GM12878 (cell line): ENCODE measurements at regions not wholly inside any gene's neighbourhood (a gene's known extent, or its start where the extent isn't known, plus 50 kb on each side); places are given as distances from the start of the nearest gene placed in this dataset.

Experiments used
- IKZF2 ChIP-seq, 2 experiments: fragments of 450-650 bp; IDR thresholded peaks; 2 replicates each; pipeline ENCODE4 v1.6.1; 2017; ENCODE audit warnings: mild to moderate bottlenecking in 2 of 2, moderate library complexity in 2 of 2
- MYC ChIP-seq: IDR thresholded peaks from 2 replicates; pipeline ENCODE4 v1.6.1; 2011; ENCODE audit warnings: mild to moderate bottlenecking, low read length, moderate library complexity, inconsistent platforms; ENCODE audit not compliant: insufficient read depth, insufficient replicate concordance, insufficient read length, severe bottlenecking
- NFIC ChIP-seq: IDR thresholded peaks from 2 replicates; pipeline ENCODE4 v1.6.1; 2012; ENCODE audit warnings: low read depth, mild to moderate bottlenecking, inconsistent platforms, low read length, moderate library complexity
- SMAD5 ChIP-seq: IDR thresholded peaks from 2 replicates; pipeline ENCODE4 v1.6.1; 2016; ENCODE audit warnings: antibody characterized with exemption, low read depth
- SMARCA5 ChIP-seq: fragments of 450-650 bp; IDR thresholded peaks from 2 replicates; pipeline ENCODE4 v1.6.1; 2017; ENCODE audit warnings: mild to moderate bottlenecking
- TARDBP ChIP-seq: IDR thresholded peaks from 2 replicates; pipeline ENCODE4 v1.6.1; 2016; ENCODE audit warnings: borderline replicate concordance
- ZNF592 ChIP-seq: fragments of 450-650 bp; IDR thresholded peaks from 2 replicates; pipeline ENCODE4 v1.6.1; 2017; ENCODE audit warnings: mild to moderate bottlenecking, moderate library complexity
- TF ChIP-seq, protein P1 (sequence below): fragments of 450-650 bp; formaldehyde crosslinking; IDR thresholded peaks from 2 replicates; pipeline ENCODE4 v1.5.0; 2022; ENCODE audit warnings: mild to moderate bottlenecking, missing genetic modification characterization

DNA sequence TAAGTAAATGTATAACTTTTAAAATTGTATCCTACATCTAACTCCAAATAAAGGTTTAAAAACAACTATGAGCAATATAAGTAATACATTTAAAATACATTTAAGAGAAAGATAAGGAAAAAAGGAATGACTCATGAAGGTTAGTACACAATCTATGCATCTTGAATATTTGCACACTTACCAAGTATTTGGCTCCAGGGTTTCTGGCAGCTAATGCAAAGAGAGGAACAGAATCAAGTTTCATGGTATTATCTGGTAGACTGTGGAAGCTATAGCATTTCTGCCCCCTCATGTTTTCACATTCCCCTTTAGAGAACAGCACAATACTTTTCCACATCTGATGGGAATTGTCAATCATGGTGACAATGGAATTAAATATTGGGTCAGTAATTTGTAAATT, 132.1 kb downstream of the COX7C start (continued):
- TF ChIP-seq ZNF592 (no peak), MYC (no peak), SMAD5 (no peak), SMARCA5 (no peak), NFIC (no peak), IKZF2 (IDR thresholded peaks at IDR 0.05) (no peak), TARDBP (no peak)
- TF ChIP-seq, protein P1, sequence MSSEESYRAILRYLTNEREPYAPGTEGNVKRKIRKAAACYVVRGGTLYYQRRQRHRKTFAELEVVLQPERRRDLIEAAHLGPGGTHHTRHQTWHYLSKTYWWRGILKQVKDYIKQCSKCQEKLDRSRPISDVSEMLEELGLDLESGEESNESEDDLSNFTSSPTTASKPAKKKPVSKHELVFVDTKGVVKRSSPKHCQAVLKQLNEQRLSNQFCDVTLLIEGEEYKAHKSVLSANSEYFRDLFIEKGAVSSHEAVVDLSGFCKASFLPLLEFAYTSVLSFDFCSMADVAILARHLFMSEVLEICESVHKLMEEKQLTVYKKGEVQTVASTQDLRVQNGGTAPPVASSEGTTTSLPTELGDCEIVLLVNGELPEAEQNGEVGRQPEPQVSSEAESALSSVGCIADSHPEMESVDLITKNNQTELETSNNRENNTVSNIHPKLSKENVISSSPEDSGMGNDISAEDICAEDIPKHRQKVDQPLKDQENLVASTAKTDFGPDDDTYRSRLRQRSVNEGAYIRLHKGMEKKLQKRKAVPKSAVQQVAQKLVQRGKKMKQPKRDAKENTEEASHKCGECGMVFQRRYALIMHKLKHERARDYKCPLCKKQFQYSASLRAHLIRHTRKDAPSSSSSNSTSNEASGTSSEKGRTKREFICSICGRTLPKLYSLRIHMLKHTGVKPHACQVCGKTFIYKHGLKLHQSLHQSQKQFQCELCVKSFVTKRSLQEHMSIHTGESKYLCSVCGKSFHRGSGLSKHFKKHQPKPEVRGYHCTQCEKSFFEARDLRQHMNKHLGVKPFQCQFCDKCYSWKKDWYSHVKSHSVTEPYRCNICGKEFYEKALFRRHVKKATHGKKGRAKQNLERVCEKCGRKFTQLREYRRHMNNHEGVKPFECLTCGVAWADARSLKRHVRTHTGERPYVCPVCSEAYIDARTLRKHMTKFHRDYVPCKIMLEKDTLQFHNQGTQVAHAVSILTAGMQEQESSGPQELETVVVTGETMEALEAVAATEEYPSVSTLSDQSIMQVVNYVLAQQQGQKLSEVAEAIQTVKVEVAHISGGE (CRISPR knock-in tag): no peak
- TF ChIP-seq, all 136 proteins: peak for 0
